ENCODE measurements at regions not wholly inside any gene's neighbourhood (a gene's known extent, or its start where the extent isn't known, plus 50 kb on each side); places are given as distances from the start of the nearest gene placed in this dataset.

GRCh38 chr1:221795380-221795779 lies 53.5 kb upstream of the DUSP10 start:
- H3K9me3 ChIP-seq, result peaks cover 7% of the 10 kb centered on the region; the same call in 1 of the 2 replicates
- no peak overlapping the region for H3K4me3 ChIP-seq (ENCODE audit: low read depth in 2 of 2, low read length in 1 of 2)
- ChIA-PET POLR2A (no interaction called here), CTCF (no interaction called here)
- no peaks in the 10 kb centered on the region for H3K27me3 ChIP-seq (ENCODE audit: insufficient read depth)
- no peak overlapping the region for H3K27ac ChIP-seq (ENCODE audit: low read depth in 2 of 2, low read length in 1 of 2)
- TF ChIP-seq ELF1 (IDR thresholded peaks at IDR 0.05), result no peak
- whole genome bisulfite sequencing (ENCODE audit: low lambda C conversion rate), result 49% methylated on average over 3 of the region's 3 CpGs
- no peaks in the 10 kb centered on the region for H3K9me2 ChIP-seq
- H2AFZ ChIP-seq (ENCODE audit: low read depth), result no peak overlapping the region
- no peaks in the 10 kb centered on the region for H3K79me2 ChIP-seq (ENCODE audit: insufficient read depth)
- no peaks in the 10 kb centered on the region for H4K20me1 ChIP-seq (ENCODE audit: insufficient read depth)
- H3K9ac ChIP-seq, result no peak overlapping the region
- no peak overlapping the region for H3K4me2 ChIP-seq
- no peaks in the 10 kb centered on the region for H3F3A ChIP-seq (replicated peaks; ENCODE audit: insufficient read depth)
- DNase-seq, result no peak
- H3K4me1 ChIP-seq (ENCODE audit: control insufficient read depth in 1 of 2, insufficient read depth in 2 of 2, low read depth in 1 of 2, low read length in 1 of 2), result no peaks in the 10 kb centered on the region
- no peaks in the 10 kb centered on the region for H3K36me3 ChIP-seq (replicated peaks in 1 of 2; ENCODE audit: control insufficient read depth in 1 of 2, insufficient read depth in 2 of 2, low read length in 1 of 2)

GRCh38 chr1:221794935-221795334 lies 53.0 kb upstream of the DUSP10 start:
- Histone ChIP-seq H3F3A (replicated peaks; ENCODE audit: insufficient read depth) (no peaks in the 10 kb centered on the region), H3K4me3 (ENCODE audit: low read depth in 2 of 2, low read length in 1 of 2) (no peak overlapping the region), H3K79me2 (ENCODE audit: insufficient read depth) (no peaks in the 10 kb centered on the region), H3K27ac (ENCODE audit: low read depth in 2 of 2, low read length in 1 of 2) (no peak overlapping the region), H3K9ac (no peak overlapping the region), H3K9me2 (no peaks in the 10 kb centered on the region), H3K4me2 (no peak overlapping the region), H2AFZ (ENCODE audit: low read depth) (no peak overlapping the region), H3K9me3 (peaks cover 5% of the 10 kb centered on the region; the same call in 1 of the 2 replicates), H3K27me3 (ENCODE audit: insufficient read depth) (no peaks in the 10 kb centered on the region), H3K4me1 (ENCODE audit: control insufficient read depth in 1 of 2, insufficient read depth in 2 of 2, low read depth in 1 of 2, low read length in 1 of 2) (no peaks in the 10 kb centered on the region), H3K36me3 (replicated peaks in 1 of 2; ENCODE audit: control insufficient read depth in 1 of 2, insufficient read depth in 2 of 2, low read length in 1 of 2) (no peaks in the 10 kb centered on the region), H4K20me1 (ENCODE audit: insufficient read depth) (no peaks in the 10 kb centered on the region)
- TF ChIP-seq ELF1 (IDR thresholded peaks at IDR 0.05), result no peak
- POLR2A ChIA-PET, result no interaction called here
- CTCF ChIA-PET, result interaction anchor here (1.0 kb wide), 1 partner anchor 26 kb away, joined by 3 read pairs; no protein-coding TSS in a partner anchor
- DNase-seq, result no peak
- 47% methylated on average over 1 of the region's 1 CpG for WGBS (ENCODE audit: low lambda C conversion rate)

- H3K9me3 ChIP-seq, result no peaks in the 10 kb centered on the region
- CTCF ChIA-PET, result interaction anchor here (1.0 kb wide), 1 partner anchor 25 kb away, joined by 3 read pairs; no protein-coding TSS in a partner anchor
- DNase-seq, result no peak
These were observed 52.3 kb upstream of the DUSP10 start for GRCh38 chr1:221794079-221794670.

GRCh38 chr1:221793439-221794078 lies 51.7 kb upstream of the DUSP10 start:
- Histone ChIP-seq H4K20me1 (ENCODE audit: insufficient read depth) (no peaks in the 10 kb centered on the region), H3K27ac (ENCODE audit: low read depth in 2 of 2, low read length in 1 of 2) (no peak overlapping the region), H3F3A (replicated peaks; ENCODE audit: insufficient read depth) (no peaks in the 10 kb centered on the region), H3K4me3 (ENCODE audit: low read depth in 2 of 2, low read length in 1 of 2) (no peak overlapping the region), H2AFZ (ENCODE audit: low read depth) (no peak overlapping the region), H3K79me2 (ENCODE audit: insufficient read depth) (no peaks in the 10 kb centered on the region), H3K4me1 (ENCODE audit: control insufficient read depth in 1 of 2, insufficient read depth in 2 of 2, low read depth in 1 of 2, low read length in 1 of 2) (no peaks in the 10 kb centered on the region), H3K27me3 (ENCODE audit: insufficient read depth) (no peaks in the 10 kb centered on the region), H3K9me2 (no peaks in the 10 kb centered on the region), H3K36me3 (replicated peaks in 1 of 2; ENCODE audit: control insufficient read depth in 1 of 2, insufficient read depth in 2 of 2, low read length in 1 of 2) (no peaks in the 10 kb centered on the region), H3K4me2 (no peak overlapping the region), H3K9me3 (no peaks in the 10 kb centered on the region), H3K9ac (no peak overlapping the region)
- 56% methylated on average over 3 of the region's 3 CpGs for WGBS (ENCODE audit: low lambda C conversion rate)
- CTCF ChIA-PET, result no interaction called here
- TF ChIP-seq USF1 (IDR thresholded peaks at IDR 0.05; ENCODE audit: borderline replicate concordance, low read depth) (no peak), RFX5 (IDR thresholded peaks at IDR 0.05; ENCODE audit: low read length) (no peak), TAF1 (IDR thresholded peaks at IDR 0.05; ENCODE audit: borderline replicate concordance, low read depth, low read length) (no peak), JUND (IDR thresholded peaks at IDR 0.05) (no peak), SIN3A (IDR thresholded peaks at IDR 0.05; ENCODE audit: borderline replicate concordance, low read depth, low read length) (no peak)
- POLR2A ChIA-PET, result no interaction called here
- no peak for DNase-seq

More at GRCh38 chr1:221794079-221794670, 52.3 kb upstream of the DUSP10 start:
- Histone ChIP-seq H3K4me2 (no peak overlapping the region), H3K9ac (no peak overlapping the region), H3K36me3 (replicated peaks in 1 of 2; ENCODE audit: control insufficient read depth in 1 of 2, insufficient read depth in 2 of 2, low read length in 1 of 2) (no peaks in the 10 kb centered on the region), H3K27me3 (ENCODE audit: insufficient read depth) (no peaks in the 10 kb centered on the region), H3K9me2 (no peaks in the 10 kb centered on the region), H3K27ac (ENCODE audit: low read depth in 2 of 2, low read length in 1 of 2) (no peak overlapping the region), H3K4me3 (ENCODE audit: low read depth in 2 of 2, low read length in 1 of 2) (no peak overlapping the region), H3K79me2 (ENCODE audit: insufficient read depth) (no peaks in the 10 kb centered on the region), H3K4me1 (ENCODE audit: control insufficient read depth in 1 of 2, insufficient read depth in 2 of 2, low read depth in 1 of 2, low read length in 1 of 2) (no peaks in the 10 kb centered on the region), H3F3A (replicated peaks; ENCODE audit: insufficient read depth) (no peaks in the 10 kb centered on the region), H4K20me1 (ENCODE audit: insufficient read depth) (no peaks in the 10 kb centered on the region), H2AFZ (ENCODE audit: low read depth) (no peak overlapping the region)
- no peak for TF ChIP-seq YY1 (IDR thresholded peaks at IDR 0.05; ENCODE audit: low read depth)
- no peak for TF ChIP-seq EZH2phosphoT487 (IDR thresholded peaks at IDR 0.05; ENCODE audit: borderline replicate concordance, low read depth)
- POLR2A ChIA-PET, result no interaction called here
- 47% methylated on average over 2 of the region's 2 CpGs for WGBS (ENCODE audit: low lambda C conversion rate)
